HEK293 (cell line): ENCODE measurements at regions not wholly inside any gene's neighbourhood (a gene's known extent, or its start where the extent isn't known, plus 50 kb on each side); places are given as distances from the start of the nearest gene placed in this dataset.

Experiments
- CTCF ChIP-seq: fragments of 450-650 bp; formaldehyde crosslinking; IDR thresholded peaks from 2 replicates; pipeline ENCODE4 v1.5.1; 2016; ENCODE audit warnings: missing biosample characterization, missing genetic modification characterization
- EGR2 ChIP-seq: fragments of 450-650 bp; formaldehyde crosslinking; IDR thresholded peaks from 2 replicates; pipeline ENCODE4 v1.5.1; 2016; ENCODE audit warnings: low read depth, missing biosample characterization, missing genetic modification characterization
- PRDM1 ChIP-seq: fragments of 450-650 bp; formaldehyde crosslinking; IDR thresholded peaks from 2 replicates; pipeline ENCODE4; 2016; ENCODE audit warnings: missing biosample characterization, missing genetic modification characterization
- PRDM6 ChIP-seq: fragments of 450-650 bp; formaldehyde crosslinking; IDR thresholded peaks from 2 replicates; pipeline ENCODE4 v1.5.1; 2017; ENCODE audit warnings: missing biosample characterization, missing genetic modification characterization
- ZBTB7A ChIP-seq: fragments of 450-650 bp; formaldehyde crosslinking; IDR thresholded peaks from 2 replicates; pipeline ENCODE4 v1.5.1; 2016; ENCODE audit warnings: low read depth, missing biosample characterization, missing genetic modification characterization
- ZNF146 ChIP-seq: fragments of 450-650 bp; formaldehyde crosslinking; IDR thresholded peaks from 2 replicates; pipeline ENCODE4 v1.5.1; 2016; ENCODE audit warnings: missing biosample characterization, missing genetic modification characterization
- ZNF24 ChIP-seq: fragments of 450-650 bp; formaldehyde crosslinking; IDR thresholded peaks from 2 replicates; pipeline ENCODE4 v1.5.1; 2016; ENCODE audit warnings: missing biosample characterization, missing genetic modification characterization
- ZNF354C ChIP-seq: fragments of 450-650 bp; formaldehyde crosslinking; IDR thresholded peaks from 2 replicates; pipeline ENCODE4 v1.5.1; 2016; ENCODE audit warnings: missing biosample characterization, missing genetic modification characterization, low read depth, borderline replicate concordance
- ZNF501 ChIP-seq: fragments of 450-650 bp; formaldehyde crosslinking; IDR thresholded peaks from 2 replicates; pipeline ENCODE4 v1.5.1; 2016; ENCODE audit warnings: missing biosample characterization, missing genetic modification characterization
- ZNF529 ChIP-seq: fragments of 450-650 bp; formaldehyde crosslinking; IDR thresholded peaks from 2 replicates; pipeline ENCODE4 v1.5.1; 2017; ENCODE audit warnings: missing genetic modification characterization, missing biosample characterization; ENCODE audit not compliant: insufficient replicate concordance
- ZNF639 ChIP-seq: fragments of 450-650 bp; formaldehyde crosslinking; IDR thresholded peaks from 2 replicates; pipeline ENCODE4 v1.5.1; 2016; ENCODE audit warnings: missing biosample characterization, missing genetic modification characterization
- ZNF768 ChIP-seq: fragments of 450-650 bp; formaldehyde crosslinking; IDR thresholded peaks from 2 replicates; pipeline ENCODE4 v1.5.1; 2018; ENCODE audit warnings: missing biosample characterization, mild to moderate bottlenecking, missing genetic modification characterization

GRCh38 chr1:14529475-14529874 lies 69.0 kb upstream of the KAZN start:
- no peak for TF ChIP-seq PRDM6 (tag by site-specific recombination)
- TF ChIP-seq CTCF, result no peak
- TF ChIP-seq EGR2, result no peak
- no peak for TF ChIP-seq PRDM1
- no peak for TF ChIP-seq ZNF768 (tag by site-specific recombination)
- no peak for TF ChIP-seq ZNF24 (tag by site-specific recombination)
- no peak for TF ChIP-seq ZNF501
- TF ChIP-seq ZNF354C (tag by site-specific recombination), result no peak
- TF ChIP-seq ZNF529, result no peak
- no peak for TF ChIP-seq ZNF146 (tag by site-specific recombination)
- TF ChIP-seq ZNF639 (tag by site-specific recombination), result no peak
- TF ChIP-seq ZBTB7A (tag by site-specific recombination), result no peak
